HG03139 (cell line): ENCODE measurements at regions not wholly inside any gene's neighbourhood (a gene's known extent, or its start where the extent isn't known, plus 50 kb on each side); places are given as distances from the start of the nearest gene placed in this dataset.

ENCODE experiments used
- ATAC-seq: cut with Tn5 transposase; IDR thresholded peaks from one replicate; pipeline ENCODE4 v1.9.1; 2021; ENCODE audit not compliant: unreplicated experiment

DNA sequence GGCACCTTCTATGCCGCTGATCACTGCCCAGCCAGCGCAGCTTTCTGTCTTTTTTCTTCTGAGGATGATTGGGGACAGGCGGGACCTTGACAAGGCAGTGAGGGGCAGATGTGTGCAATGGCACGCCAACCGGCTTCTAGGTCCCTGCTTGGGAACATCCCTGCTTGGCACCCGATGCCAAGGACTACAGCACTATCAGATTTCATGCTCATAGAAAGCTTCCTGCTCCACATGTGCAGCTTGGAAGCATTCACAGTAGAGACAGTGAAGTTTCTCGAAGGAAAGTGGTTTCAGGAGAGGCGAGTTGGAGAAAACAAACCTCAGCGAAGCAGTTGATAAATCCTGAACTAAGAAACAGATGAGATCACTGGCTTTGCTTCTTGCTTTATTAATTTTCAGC is 267.5 kb upstream of the HABP2 start:
- no peak for ATAC-seq

DNA sequence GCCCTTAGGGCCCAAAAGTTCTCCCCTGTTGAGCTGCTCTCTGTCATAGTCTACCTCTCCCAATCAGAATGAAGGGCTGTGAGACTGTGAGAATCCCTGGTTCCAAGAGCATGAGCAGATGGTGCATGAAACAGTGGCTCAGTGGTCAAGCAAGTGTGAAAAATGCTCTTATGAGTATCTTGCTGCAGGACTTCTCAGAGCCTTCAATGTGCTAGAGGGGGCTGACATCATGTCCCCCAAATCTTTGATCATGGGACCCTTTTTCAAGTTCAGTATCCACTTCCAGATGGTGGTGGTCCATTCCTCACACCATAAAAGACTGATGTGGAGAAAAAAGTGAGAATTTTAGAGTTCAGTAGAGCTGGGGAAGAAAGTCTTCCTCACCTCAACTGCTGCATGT is 265.3 kb upstream of the HABP2 start:
- no peak for ATAC-seq

DNA sequence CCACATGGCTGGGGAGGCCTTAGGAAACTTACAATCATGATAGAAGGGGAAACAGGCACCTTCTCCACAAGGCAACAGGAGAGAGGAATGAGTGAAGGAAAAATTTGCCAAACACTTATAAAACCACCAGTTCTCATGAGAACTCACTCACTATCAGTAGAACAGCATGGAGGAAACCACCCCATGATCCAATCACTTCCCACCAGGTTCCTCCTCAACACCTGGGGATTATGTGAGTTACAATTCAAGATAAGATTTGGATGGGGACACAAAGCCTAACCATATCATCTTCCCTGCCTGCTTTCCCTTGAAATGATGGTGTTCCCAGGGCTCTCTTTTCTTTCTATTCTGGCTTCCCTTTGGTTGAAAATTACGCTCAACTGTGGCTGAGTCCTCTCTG is 262.7 kb upstream of the HABP2 start:
- no peak for ATAC-seq

DNA sequence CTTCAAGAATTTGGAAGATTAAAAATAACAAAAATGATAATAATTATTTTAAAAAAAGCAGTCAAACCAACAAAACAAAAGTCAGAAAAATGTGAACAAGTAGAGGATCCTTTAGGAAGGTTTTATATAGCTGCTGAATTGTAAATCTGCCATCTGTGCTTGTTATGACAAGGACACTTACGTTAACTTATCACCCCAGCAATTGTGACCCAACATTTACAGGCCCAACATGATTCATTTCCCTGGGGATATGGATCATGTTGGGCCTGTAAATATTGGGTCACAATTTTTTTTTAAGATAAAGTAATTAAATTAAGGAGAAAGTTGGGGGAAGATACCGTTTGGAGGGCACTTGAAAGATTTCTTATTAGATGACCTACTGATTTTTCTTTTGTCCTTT is 261.4 kb upstream of the HABP2 start:
- ATAC-seq: no peak

DNA sequence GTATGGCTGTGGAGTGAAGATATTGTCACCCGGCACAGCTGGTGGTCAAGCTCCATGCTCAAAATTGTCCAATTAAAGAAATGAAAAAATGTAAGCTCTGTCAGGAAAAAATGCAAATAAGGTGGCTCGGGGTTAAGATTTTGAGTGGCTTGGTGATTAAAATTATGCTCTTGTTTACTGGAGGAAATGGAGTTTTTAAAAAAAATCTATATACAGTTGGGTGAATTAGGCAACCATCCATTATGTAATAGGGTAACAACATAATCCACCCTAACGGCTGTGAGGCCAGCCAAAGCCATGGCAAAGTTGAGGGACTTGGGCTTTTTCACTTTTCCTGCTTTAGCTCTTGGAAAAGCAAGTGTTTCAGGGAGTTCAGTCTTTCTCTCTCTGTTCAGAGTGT is 260.8 kb upstream of the HABP2 start:
- ATAC-seq: no peak

DNA sequence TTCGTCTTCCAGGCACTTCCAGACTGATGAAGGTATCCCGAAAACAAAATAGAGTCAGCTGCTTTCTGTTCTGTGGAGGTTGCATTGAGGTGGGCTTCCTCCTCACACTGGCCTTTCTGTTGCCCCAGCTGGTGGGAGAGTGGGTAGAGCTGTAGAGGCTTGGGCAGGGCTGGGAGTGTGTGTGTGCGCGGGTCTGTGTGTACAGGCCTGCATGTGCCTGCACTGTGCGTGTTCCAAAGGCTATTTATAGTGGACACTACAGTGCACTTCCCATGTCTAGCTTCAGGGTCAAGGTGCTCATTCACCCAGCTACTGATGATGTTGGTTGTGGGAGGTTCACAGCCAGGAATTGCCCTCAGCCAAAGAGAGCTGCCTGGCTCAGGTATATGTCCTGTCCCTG is 260.1 kb upstream of the HABP2 start:
- ATAC-seq: no peak

DNA sequence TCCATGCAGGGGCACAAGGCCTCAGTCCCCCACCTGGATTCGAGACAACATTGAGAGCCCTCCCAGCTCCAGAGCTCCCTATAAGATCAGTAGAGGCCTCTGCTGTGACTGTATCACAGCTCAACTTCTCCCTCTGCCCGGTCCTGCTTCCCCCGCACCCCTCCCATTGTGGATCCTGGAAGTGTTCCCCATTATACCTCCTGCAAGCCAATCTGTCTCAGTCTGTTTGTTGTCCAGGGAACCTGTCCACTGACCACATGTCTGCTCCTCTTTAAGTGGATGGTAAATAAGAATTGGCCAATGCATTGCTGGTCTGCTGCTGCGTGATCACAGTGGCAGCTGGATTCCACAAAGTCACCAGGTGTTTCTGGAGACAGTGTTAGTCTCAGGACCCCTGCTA is 259.7 kb upstream of the HABP2 start:
- ATAC-seq: no peak

DNA sequence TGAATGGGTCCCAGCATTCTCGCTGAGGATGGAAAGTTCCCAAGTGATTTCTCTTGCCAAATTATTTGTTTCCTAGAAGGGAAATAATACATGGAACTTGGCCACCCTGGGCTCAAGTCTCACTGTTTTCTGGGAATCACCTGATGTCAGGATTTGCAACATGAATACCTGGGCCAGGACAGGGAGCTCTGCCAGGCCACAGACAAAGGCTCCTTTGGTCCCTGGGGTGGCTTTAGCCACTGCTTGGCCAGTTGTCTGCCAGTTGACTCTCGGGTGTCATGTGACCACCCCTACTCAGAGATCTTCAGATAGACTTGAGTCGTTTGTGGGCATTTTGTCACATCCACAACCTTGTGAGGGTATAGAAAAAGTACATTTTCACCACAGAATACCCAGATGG is 258.0 kb upstream of the HABP2 start:
- no peak for ATAC-seq

DNA sequence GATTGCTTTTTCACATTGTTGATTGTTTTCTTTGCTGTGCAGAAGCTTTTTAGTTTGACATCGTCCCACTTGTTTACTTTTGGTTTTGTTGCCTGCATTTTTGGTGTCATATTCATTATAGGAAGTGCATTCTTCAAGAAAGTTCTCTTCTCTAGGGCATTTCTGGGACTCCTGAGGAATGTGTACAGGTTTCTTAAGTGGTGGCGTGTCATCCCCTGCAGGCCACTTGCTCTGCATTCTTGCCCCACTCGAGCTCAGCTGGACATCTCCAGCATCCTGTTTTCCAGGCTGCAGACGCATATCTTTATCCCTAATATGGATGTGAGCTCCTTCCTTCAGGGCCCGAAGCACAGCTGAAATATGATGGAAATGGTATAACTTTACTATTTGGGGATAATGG is 255.6 kb upstream of the HABP2 start:
- no peak for ATAC-seq

DNA sequence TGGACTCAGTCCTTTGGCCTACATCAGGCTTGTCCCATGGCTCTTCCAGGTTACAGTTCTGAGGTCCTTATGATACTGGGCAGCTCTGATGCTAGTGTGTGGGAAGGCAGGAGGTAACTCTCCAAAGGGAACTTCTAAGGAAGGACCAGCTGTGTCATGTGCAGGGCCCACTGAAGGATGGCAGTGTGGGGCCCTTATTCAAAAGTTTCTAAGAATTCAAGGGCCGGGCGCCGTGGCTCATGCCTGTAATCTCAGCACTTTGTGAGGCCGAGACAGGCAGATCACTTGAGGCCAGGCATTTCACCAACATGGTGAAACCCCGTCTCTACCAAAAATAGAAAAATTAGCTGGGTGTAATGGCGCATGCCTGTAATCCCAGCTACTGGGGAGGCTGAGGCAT is 254.2 kb upstream of the HABP2 start:
- no peak for ATAC-seq

DNA sequence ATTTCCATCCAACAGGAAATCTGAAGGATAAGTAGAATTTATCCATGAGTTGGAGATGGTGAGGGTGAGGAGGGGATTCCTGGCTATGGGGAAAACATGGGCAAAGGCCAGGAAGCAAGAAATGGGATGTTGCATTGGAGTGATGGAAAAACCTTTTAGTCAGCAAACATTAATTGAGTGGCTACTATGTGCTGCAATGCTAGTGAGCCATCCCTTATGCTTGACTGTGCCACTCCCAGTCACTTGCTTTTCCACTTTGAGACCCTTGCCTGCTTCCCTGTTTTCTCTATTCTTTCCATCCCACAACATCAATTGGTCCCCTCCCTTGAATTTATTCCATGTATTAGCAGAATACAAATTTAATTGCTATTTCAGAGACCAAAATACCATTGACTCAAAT is 252.7 kb upstream of the HABP2 start:
- ATAC-seq: no peak

DNA sequence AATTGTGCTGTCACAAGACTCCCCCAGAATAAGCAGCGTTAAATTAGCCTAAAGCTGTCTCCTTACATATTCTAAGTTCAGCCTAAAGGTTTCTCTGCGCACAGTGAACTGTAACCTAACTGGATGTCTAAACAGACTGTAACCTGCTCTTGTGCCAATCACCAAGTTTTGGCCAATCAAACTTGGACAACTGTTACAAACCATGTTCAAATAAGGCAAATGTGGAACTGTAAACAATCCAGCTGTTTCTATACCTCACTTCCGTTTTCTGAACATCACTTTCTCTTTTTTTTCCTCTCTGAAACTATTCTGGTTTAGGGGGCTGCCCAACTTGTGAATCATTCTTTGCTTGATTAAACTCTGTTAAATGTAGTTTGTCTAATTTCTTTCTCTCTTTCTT is 252.2 kb upstream of the HABP2 start:
- ATAC-seq: no peak

DNA sequence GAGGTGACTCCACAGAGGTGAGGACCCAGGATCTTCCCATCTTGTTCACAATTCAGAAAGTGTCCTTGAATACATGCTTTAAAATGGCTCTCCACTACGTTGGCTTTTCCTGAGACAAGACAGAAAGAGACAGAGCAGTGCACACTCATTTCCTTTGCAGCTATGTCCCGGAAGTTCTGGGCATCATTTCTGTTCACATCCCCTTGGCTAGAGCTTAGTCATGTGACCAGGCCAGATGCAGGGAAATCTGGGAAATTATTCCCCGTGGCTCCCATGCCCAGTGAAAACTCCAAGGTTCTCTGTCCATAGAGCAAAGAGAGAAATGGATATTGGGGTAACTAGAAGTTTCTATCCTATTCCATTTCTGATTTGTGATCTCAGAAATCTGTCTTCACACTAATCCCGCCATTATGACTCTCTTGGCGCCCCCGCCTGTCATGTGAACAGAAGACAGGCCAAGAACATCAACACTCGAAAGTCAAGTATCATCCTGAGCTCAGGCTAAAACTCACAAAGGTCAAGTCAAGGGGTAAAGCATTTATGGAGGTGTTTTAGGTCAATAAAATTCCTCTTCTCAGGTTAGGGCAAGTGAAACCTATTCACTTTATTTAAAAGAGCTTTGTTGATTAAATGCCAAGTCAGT is 251.4 kb upstream of the HABP2 start:
- no peak for ATAC-seq

DNA sequence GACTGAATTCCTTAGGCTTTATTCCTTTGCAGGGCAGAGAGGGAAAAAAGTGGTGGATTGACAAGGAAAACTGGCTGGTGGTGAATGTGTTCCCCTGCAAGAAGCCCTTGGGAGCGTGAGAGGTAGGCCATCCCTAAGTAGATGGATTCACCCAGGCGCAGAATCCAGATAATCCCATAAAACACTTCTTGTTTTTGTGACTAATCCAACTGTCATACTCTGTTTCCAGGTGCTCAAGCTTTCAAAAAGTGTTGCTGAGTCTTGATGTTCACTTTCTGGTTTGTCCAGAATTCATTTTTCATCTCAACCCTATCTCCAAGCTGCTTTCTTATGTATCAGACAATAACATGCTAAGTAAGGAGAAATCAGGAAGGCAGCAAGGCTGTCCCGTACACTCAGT is 250.8 kb upstream of the HABP2 start:
- no peak for ATAC-seq

DNA sequence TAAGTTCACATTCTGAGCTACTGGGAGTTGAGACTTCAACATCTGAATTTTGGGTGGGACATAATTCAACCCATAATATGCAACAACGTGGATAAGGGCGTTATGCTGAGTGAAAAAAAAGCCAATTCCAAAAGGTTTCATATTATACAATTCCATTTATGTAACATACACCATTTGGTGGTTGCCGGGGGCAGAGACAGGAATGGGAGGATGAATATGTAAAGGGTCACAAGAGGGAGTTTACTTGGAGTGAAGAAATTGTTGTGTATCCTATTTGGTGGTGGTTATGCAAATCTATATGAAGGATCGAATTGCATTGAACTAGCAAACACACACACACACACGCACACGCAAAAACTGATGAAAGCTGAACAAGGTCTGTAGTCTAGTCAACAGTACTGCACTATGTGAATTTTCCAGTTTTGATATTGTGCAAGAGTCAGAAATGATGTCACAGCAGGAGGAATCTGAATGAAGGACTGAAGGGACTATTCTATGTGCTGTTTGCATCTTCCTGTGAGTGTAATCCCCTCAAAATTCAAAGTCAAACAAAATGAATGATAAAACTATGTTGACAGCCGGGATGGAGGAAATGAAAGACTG is 249.2 kb upstream of the HABP2 start:
- no peak for ATAC-seq

DNA sequence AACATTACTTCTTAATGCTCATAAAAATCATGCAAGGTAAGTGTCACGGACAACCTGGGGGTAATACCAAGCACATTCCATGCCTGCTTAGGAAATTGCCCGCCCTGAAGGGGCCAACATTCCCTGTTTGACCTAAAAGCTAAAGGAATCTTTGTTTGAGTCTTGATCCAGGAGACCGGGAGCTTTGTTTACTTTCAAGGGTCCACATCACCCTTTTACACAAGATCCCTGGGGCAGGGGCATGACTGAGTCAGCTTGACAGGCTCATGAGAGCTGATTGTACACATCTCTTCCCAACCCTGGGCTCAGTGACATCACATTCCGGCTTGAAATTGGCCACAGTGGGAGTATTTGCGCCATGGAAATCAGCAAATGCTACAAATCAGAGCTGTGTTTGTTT is 248.1 kb upstream of the HABP2 start:
- ATAC-seq: no peak

DNA sequence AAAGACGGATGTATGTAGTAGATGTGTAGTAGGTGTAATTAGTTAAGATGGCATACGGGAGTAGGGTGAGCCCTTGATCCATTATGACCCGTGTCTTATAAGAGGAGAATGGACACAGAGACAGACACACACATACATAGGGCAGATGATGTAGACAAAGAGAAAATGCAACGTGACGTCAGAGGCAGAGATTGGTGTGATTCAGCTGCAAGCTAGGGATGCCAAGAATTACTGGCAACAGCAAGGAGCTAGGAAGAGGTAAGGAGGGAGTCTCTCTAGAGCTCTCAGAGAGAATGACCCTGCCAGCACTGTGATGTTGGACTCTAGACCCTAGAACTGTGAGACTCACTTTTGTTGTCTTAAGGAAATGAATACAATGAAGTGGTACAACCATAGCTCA is 247.0 kb upstream of the HABP2 start:
- no peak for ATAC-seq

DNA sequence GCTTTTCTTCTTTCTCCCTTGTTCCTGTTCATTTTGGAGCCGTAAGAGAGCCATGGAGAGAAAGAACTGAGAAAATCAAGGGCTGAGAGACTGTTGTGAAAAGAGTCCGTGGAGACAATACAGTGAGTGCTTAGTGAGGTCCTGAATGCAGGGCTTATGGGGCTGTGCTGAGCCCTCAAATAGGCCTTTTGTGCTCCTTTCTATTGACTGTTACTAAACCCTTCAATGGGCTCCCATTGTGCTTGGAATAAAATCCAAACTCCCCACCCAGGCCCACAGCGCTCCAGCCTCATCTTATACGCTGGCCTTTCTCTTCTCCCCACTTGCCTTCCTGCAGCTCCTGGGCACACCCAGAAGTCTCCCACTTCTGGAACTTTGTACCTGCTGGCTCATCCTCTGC is 243.1 kb upstream of the HABP2 start:
- no peak for ATAC-seq

DNA sequence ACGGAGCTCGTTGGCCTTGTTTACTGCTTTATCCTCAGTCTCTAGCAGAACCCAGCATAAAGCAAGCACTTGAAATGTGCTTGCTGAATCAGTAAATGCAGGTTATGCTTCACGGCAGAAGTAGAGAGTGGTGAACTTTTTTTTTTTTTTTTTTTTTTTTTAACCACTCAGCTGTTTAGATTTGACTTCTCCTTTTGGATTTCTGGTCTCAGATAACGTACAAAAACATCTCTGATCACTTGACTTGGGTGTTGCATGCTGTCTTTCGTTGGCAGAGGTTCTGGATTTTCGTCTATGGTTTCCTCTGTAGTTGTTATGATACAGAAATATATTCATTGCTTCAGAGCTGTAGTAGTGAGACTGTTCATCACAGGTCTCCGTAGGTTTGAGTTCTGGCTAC is 242.5 kb upstream of the HABP2 start:
- no peak for ATAC-seq

DNA sequence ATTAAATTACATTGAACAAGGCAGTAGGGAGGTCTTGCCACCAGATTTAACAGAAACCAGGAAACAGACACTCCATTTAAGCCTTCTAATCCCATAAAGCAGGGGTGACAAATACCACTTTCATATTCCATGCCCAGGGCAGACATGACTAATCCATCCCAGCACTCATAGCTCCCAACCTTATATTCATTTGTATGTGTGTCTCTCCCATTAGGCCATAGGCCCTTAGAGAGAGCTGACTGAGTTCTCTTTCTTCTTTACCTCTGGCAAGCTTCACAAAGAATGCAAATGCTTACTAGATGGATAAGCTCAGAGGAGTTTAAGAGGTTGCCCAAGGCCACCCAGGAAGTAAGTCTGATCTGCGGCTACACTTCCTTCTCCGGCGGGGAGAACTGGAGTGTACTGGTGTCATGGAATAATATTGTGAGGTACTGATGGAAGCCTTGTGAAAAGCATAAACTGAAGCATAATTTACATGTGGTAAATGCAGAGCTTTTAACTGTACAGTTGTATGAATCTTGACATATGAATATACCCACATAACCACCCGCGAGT is 239.7 kb upstream of the HABP2 start:
- no peak for ATAC-seq

DNA sequence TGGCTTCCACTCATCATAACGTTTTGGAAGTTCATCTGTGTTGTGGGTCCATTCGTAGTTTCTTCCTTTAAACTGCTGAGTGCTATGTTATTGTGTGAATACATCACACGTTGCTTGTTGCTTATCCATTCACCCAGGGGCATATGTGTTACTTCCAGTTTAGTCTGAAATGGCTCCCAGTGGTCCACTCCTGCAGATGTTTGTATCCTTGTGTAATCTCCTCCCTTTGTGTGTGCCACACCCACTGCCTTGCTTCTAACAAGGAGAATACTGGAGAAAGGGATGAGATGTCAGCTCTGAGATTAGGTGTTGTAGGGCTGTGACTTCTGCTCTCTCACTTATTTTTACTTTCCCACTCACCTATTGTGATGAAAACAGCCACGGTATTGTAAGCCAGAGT is 239.1 kb upstream of the HABP2 start:
- no peak for ATAC-seq

DNA sequence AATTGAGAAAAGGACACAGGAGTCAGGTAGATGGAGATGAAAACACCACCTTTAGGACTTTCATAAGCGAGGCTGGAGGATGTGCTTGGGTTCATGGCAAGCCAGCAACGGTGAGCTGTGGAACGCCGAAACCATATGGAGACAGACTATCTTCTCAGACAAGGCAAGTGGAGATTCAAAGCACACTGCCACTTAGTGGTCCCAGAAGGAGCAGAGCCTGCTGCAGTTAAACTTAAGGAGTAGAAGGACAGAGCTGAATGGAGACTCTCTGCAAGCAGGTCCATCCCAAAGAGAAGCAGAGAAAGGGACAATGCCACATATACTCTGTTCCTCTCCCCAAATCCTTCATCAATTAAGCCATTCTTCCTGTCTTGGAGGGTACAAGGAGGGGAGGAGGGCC is 236.3 kb upstream of the HABP2 start:
- ATAC-seq: no peak

DNA sequence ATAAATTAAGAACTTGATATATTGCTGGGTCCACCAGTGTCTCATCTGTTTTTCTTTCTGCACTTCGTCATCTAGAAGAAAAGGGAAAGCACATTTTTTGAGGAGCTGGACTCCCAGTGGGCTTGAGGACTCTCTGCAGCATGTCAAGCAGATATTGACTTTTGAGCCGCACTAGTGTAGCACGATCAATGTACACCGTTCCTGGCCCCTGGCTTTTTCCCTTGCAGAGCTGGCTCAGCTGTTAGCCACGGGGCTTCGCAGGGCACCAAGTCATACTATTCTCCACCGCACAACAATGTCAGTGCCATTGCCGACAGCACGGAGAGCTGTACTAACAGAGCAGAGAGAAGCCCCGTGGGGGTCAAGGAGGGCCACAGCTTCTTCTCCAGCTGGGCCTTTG is 235.4 kb upstream of the HABP2 start:
- no peak for ATAC-seq
